GM12878 (cell line): ENCODE measurements at regions not wholly inside any gene's neighbourhood (a gene's known extent, or its start where the extent isn't known, plus 50 kb on each side); places are given as distances from the start of the nearest gene placed in this dataset.

Experiments used
- ATAC-seq: fragments of 200-7000 bp; cut with Tn5 transposase; 3 replicates; pipeline ENCODE4 v1.9.1; 2020; ENCODE audit warnings: mild to moderate bottlenecking, moderate library complexity
- BruUV-seq: library from RNA; stranded (reverse); fragments of 400-500 nt; replicated peaks from 2 replicates; lab custom pipeline; 2021; lab: Mats Ljungman, UMichigan
- CTCF ChIA-PET: fragments of 300-600 bp; sonication (Branson Sonifier 250); formaldehyde crosslinking; extraction: SDS; loops from one replicate; lab custom pipeline; 2021; ENCODE audit warnings: inconsistent platforms; lab: Yijun Ruan, JAX
- POLR2A ChIA-PET: fragments of 350-600 bp; formaldehyde crosslinking; extraction: SDS; loops from one replicate; lab custom pipeline; 2021; ENCODE audit warnings: inconsistent platforms; lab: Charles Lee
- RAD21 ChIA-PET: fragments of 300-600 bp; sonication (Branson Sonifier 250); formaldehyde crosslinking; loops from one replicate; lab custom pipeline; 2023; ENCODE audit warnings: antibody characterized with exemption; ENCODE audit not compliant: unreplicated experiment; lab: Charles Lee
- SMC1A ChIA-PET: fragments of 300-600 bp; sonication (Branson Sonifier 250); formaldehyde crosslinking; loops from one replicate; lab custom pipeline; 2023; ENCODE audit not compliant: unreplicated experiment, uncharacterized antibody; lab: Charles Lee
- DNase-seq: peaks from one replicate; pipeline ENCODE4 v3.0.0-alpha.2; 2011; ENCODE audit warnings: low read depth, low spot score
- FAIRE-seq: peaks from 3 replicates; lab custom pipeline; 2011; peaks lifted over from hg19 to GRCh38; lab: Jason Lieb, UNC
- H2AFZ ChIP-seq: 2 replicates; pipeline ENCODE4 v1.6.0; 2011; ENCODE audit warnings: low read depth, low read length, control low read depth; ENCODE audit not compliant: control insufficient read depth
- H3K27ac ChIP-seq: 2 replicates; pipeline ENCODE4 v1.5.1; 2011; ENCODE audit warnings: control low read depth; ENCODE audit not compliant: control insufficient read depth, insufficient read depth
- H3K27me3 ChIP-seq, 2 experiments: replicated peaks in 1 of 2; 2 replicates each; pipeline versions ENCODE4 v1.6.0 to v1.6.1; 2011; ENCODE audit warnings: low read length in 1 of 2; ENCODE audit not compliant: control insufficient read depth in 2 of 2, insufficient read depth in 2 of 2
- H3K36me3 ChIP-seq, 2 experiments: 2 replicates each; pipeline ENCODE4 v1.5.1; 2011; ENCODE audit warnings: low read length in 1 of 2; ENCODE audit not compliant: control insufficient read depth in 2 of 2, insufficient read depth in 2 of 2
- H3K4me1 ChIP-seq: 2 replicates; pipeline ENCODE4 v1.6.1; 2011; ENCODE audit warnings: mild to moderate bottlenecking, low read length, moderate library complexity, mixed read lengths; ENCODE audit not compliant: control insufficient read depth, insufficient read depth
- H3K4me2 ChIP-seq: 2 replicates; pipeline ENCODE4 v1.6.0; 2011; ENCODE audit warnings: control low read depth; ENCODE audit not compliant: control insufficient read depth, insufficient read depth
- H3K4me3 ChIP-seq: fragments of 200-600 bp; sonication (generic); 2 replicates; pipeline ENCODE4 v1.5.1; 2016
- H3K79me2 ChIP-seq: 2 replicates; pipeline ENCODE4 v1.6.0; 2011; ENCODE audit warnings: low read length; ENCODE audit not compliant: control insufficient read depth, insufficient read depth
- H3K9ac ChIP-seq: 2 replicates; pipeline ENCODE4 v1.8.0; 2011; ENCODE audit warnings: low read length, control low read depth, mixed read lengths; ENCODE audit not compliant: control insufficient read depth, insufficient read depth
- H3K9me3 ChIP-seq: replicated peaks from 3 replicates; pipeline ENCODE4 v1.5.1; 2011; ENCODE audit warnings: mild to moderate bottlenecking, low read length; ENCODE audit not compliant: control insufficient read depth, insufficient read depth
- H4K20me1 ChIP-seq: 2 replicates; pipeline ENCODE4 v1.6.0; 2011; ENCODE audit not compliant: control insufficient read depth, insufficient read depth
- EGR1 ChIP-seq, 2 experiments: IDR thresholded peaks; 1 replicate in 1 of 2; 2 replicates in 1 of 2; pipeline ENCODE4 v1.6.1; 2011 to 2012; ENCODE audit warnings: low read depth in 2 of 2, low read length in 2 of 2, borderline replicate concordance in 1 of 2, mild to moderate bottlenecking in 1 of 2, moderate library complexity in 1 of 2
- EZH2 ChIP-seq: IDR thresholded peaks from 2 replicates; pipeline ENCODE4 v1.6.1; 2012; ENCODE audit warnings: low read depth, mild to moderate bottlenecking, control low read depth, inconsistent platforms, low read length, borderline replicate concordance; ENCODE audit not compliant: control insufficient read depth
- FOXK2 ChIP-seq: fragments of 450-650 bp; IDR thresholded peaks from 2 replicates; pipeline ENCODE4 v1.6.1; 2017; ENCODE audit warnings: mild to moderate bottlenecking, moderate library complexity
- MTA3 ChIP-seq: IDR thresholded peaks from 2 replicates; pipeline ENCODE4 v1.6.1; 2012; ENCODE audit warnings: low read length, inconsistent platforms, borderline replicate concordance
- NFIC ChIP-seq: IDR thresholded peaks from 2 replicates; pipeline ENCODE4 v1.6.1; 2012; ENCODE audit warnings: low read depth, mild to moderate bottlenecking, inconsistent platforms, low read length, moderate library complexity
- NFYB ChIP-seq: IDR thresholded peaks from 2 replicates; pipeline ENCODE4 v1.6.1; 2011; ENCODE audit warnings: low read depth, mild to moderate bottlenecking, low read length, improper control_type of control experiment, moderate library complexity; ENCODE audit not compliant: insufficient read depth
- RAD21 ChIP-seq: IDR thresholded peaks from 2 replicates; pipeline ENCODE4 v1.6.1; 2011; ENCODE audit warnings: mild to moderate bottlenecking, low read depth, low read length, moderate library complexity; ENCODE audit not compliant: insufficient read depth
- WGBS: methylation state at CpG from one replicate; pipeline ENCODE4 v1.1.6; 2016; ENCODE audit warnings: low lambda C conversion rate; ENCODE audit not compliant: insufficient replicate concordance, insufficient coverage; ENCODE audit errors: missing lambda C conversion rate; 5-methylcytosine and 5-hydroxymethylcytosine counted together
- in situ Hi-C: fragments of 300-500 bp; cut with MboI; formaldehyde crosslinking; loops from 9 replicates; pipeline ENCODE4 v1.14.3; 2018; ENCODE audit warnings: mixed read lengths
- intact Hi-C: fragments of 100-400 bp; cut with micrococcal nuclease; formaldehyde crosslinking; loops from one replicate; pipeline ENCODE4 v1.14.2; 2022; ENCODE audit not compliant: unreplicated experiment
- TF ChIP-seq, protein P1 (sequence below): fragments of 450-650 bp; IDR thresholded peaks from 2 replicates; pipeline ENCODE4 v1.6.1; 2017; ENCODE audit warnings: mild to moderate bottlenecking, moderate library complexity

GRCh38 chr20:22373164-22373895 lies 211.0 kb downstream of the FOXA2 start:
- FAIRE-seq = no peak
- ChIA-PET RAD21 (interaction anchor here (0.6 kb wide), 1 partner anchor 15 kb away, joined by 3 read pairs; no protein-coding TSS in a partner anchor), POLR2A (no interaction called here), SMC1A (interaction anchor here (2.5 kb wide), 1 partner anchor 33 kb away, joined by 7 read pairs; no protein-coding TSS in a partner anchor), CTCF (interaction anchor here (1.9 kb wide), 1 partner anchor 8 kb away, joined by 7 read pairs; no protein-coding TSS in a partner anchor)
- Histone ChIP-seq H3K4me3 (no peak overlapping the region), H3K36me3 (no peaks in the 10 kb centered on the region), H3K9me3 (no peaks in the 10 kb centered on the region), H3K4me1 (peaks cover 5% of the 10 kb centered on the region), H3K27me3 (peaks cover 0 to 3% of the 10 kb centered on the region in 2 experiments; a peak in 1 of 4 replicates), H3K9ac (no peak overlapping the region), H2AFZ (no peak overlapping the region), H3K79me2 (no peaks in the 10 kb centered on the region), H4K20me1 (no peaks in the 10 kb centered on the region), H3K27ac (no peak overlapping the region), H3K4me2 (no peak overlapping the region)
- 45% methylated on average over 5 of the region's 5 CpGs for WGBS
- in situ Hi-C loops (no loop called here), intact Hi-C loops (no loop called here)
- TF ChIP-seq MTA3 (no peak), EGR1 (IDR thresholded peaks at IDR 0.05; ENCODE audit: borderline replicate concordance in 1 of 2, low read depth in 2 of 2, low read length in 2 of 2) (no peak), FOXK2 (no peak), NFIC (no peak), EZH2 (no peak), RAD21 (no peak), NFYB (no peak)
- TF ChIP-seq, protein P1, sequence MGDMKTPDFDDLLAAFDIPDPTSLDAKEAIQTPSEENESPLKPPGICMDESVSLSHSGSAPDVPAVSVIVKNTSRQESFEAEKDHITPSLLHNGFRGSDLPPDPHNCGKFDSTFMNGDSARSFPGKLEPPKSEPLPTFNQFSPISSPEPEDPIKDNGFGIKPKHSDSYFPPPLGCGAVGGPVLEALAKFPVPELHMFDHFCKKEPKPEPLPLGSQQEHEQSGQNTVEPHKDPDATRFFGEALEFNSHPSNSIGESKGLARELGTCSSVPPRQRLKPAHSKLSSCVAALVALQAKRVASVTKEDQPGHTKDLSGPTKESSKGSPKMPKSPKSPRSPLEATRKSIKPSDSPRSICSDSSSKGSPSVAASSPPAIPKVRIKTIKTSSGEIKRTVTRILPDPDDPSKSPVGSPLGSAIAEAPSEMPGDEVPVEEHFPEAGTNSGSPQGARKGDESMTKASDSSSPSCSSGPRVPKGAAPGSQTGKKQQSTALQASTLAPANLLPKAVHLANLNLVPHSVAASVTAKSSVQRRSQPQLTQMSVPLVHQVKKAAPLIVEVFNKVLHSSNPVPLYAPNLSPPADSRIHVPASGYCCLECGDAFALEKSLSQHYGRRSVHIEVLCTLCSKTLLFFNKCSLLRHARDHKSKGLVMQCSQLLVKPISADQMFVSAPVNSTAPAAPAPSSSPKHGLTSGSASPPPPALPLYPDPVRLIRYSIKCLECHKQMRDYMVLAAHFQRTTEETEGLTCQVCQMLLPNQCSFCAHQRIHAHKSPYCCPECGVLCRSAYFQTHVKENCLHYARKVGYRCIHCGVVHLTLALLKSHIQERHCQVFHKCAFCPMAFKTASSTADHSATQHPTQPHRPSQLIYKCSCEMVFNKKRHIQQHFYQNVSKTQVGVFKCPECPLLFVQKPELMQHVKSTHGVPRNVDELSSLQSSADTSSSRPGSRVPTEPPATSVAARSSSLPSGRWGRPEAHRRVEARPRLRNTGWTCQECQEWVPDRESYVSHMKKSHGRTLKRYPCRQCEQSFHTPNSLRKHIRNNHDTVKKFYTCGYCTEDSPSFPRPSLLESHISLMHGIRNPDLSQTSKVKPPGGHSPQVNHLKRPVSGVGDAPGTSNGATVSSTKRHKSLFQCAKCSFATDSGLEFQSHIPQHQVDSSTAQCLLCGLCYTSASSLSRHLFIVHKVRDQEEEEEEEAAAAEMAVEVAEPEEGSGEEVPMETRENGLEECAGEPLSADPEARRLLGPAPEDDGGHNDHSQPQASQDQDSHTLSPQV = no peak
- no TSS peak for BruUV-seq
- no peak for ATAC-seq
- no peak for DNase-seq
